ENCODE measurements at regions not wholly inside any gene's neighbourhood (a gene's known extent, or its start where the extent isn't known, plus 50 kb on each side); places are given as distances from the start of the nearest gene placed in this dataset.

DNA sequence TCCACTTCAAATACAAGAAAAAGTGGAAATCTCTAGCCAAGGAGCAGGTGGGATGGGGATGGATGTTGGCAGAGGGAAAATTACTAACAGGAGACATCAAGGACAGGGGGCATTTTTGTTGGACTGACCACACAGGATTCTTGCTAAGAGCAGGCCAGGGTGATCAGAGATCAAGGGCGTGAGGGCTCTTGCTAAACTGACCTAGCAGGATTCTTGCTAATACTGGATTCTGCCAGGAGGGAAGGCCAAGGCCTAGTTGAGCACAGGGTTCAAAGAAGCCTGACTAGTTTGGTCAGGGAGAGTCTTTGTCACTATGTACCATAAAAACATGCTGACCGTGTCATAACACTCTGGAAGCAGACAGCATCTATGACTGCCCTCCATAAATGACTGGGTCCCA is 442.7 kb downstream of the PID1 start:
- DNase-seq (ENCODE audit: extremely low spot score) = no peak
- intact Hi-C loops (cut with DNase I) = no loop called here
- TF ChIP-seq EP300 (IDR thresholded peaks at IDR 0.05) (no peak), POLR2AphosphoS5 (IDR thresholded peaks at IDR 0.05) (no peak), POLR2A (IDR thresholded peaks at IDR 0.05; ENCODE audit: low read depth) (no peak)
- TF ChIP-seq, protein P1, sequence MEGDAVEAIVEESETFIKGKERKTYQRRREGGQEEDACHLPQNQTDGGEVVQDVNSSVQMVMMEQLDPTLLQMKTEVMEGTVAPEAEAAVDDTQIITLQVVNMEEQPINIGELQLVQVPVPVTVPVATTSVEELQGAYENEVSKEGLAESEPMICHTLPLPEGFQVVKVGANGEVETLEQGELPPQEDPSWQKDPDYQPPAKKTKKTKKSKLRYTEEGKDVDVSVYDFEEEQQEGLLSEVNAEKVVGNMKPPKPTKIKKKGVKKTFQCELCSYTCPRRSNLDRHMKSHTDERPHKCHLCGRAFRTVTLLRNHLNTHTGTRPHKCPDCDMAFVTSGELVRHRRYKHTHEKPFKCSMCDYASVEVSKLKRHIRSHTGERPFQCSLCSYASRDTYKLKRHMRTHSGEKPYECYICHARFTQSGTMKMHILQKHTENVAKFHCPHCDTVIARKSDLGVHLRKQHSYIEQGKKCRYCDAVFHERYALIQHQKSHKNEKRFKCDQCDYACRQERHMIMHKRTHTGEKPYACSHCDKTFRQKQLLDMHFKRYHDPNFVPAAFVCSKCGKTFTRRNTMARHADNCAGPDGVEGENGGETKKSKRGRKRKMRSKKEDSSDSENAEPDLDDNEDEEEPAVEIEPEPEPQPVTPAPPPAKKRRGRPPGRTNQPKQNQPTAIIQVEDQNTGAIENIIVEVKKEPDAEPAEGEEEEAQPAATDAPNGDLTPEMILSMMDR (IDR thresholded peaks at IDR 0.05) = no peak
- Histone ChIP-seq H3K36me3 (no peaks in the 10 kb centered on the region), H3K4me3 (no peak overlapping the region), H3K9me3 (no peaks in the 10 kb centered on the region), H3K27me3 (no peaks in the 10 kb centered on the region), H3K4me1 (no peaks in the 10 kb centered on the region), H3K27ac (replicated peaks in 1 of 4) (no peak overlapping the region)
- 94% methylated on average over 2 of the region's 2 CpGs for WGBS

DNA sequence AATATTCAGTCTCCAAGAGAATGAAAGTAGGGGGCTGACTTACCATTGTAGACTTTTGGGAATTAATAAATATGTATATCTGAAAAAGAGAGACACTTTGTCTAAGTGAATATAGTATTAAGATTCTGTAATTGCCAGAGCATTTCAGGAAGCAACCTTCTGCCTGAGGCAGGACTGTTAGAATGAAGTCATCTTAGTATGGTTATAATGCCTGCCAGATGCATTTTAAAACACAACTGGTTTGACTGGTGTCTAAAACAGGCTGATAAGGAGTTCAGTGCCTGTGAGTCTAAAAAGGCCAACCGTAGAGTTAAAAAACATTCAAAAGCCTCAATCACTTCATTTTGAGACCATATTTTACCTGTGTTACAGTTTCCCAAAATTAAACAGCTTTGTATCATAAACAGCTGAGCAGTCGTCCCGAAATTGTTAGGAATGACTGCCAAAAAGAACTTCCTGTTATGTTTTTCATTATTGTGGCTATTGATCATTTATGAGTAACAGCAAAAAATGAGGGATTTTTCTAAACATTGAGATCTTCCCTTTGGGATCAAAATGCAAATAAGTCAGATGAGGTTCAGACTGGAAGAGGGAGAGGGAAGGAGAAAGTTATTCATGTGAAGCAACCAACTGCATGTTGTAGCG is 443.9 kb downstream of the PID1 start:
- TF ChIP-seq POLR2AphosphoS5 (IDR thresholded peaks at IDR 0.05) = no peak
- no peak for TF ChIP-seq EP300 (IDR thresholded peaks at IDR 0.05)
- no peak for TF ChIP-seq POLR2A (IDR thresholded peaks at IDR 0.05; ENCODE audit: low read depth)
- TF ChIP-seq, protein P1 (IDR thresholded peaks at IDR 0.05) = no peak
- WGBS = 50% methylated on average over 4 of the region's 4 CpGs
- Histone ChIP-seq H3K9me3 (no peaks in the 10 kb centered on the region), H3K27ac (replicated peaks in 1 of 4) (no peak overlapping the region), H3K4me1 (no peaks in the 10 kb centered on the region), H3K36me3 (no peaks in the 10 kb centered on the region), H3K27me3 (no peaks in the 10 kb centered on the region), H3K4me3 (no peak overlapping the region)
- DNase-seq (ENCODE audit: extremely low spot score) = no peak
- intact Hi-C loops (cut with DNase I) = no loop called here

DNA sequence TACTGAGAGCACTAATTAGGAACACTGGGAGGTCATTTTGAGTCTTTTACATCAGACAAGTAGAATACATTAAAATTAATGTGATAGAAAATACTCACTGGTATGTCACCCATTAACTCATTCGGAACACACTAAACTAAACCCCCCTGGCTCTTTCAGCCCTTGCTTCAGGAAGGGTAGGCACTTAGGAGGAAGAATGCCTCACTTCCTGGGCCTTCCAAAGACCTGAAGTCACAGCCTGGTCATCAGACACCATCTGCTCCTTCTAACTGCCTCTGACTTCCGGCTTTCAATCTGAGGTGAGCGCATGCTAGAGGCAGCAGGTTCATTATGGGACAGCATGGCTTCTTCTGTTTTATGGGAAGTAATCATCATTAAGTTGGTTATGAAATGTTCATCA is 451.4 kb downstream of the PID1 start:
- WGBS = 57% methylated on average over 3 of the region's 3 CpGs
- H3K9me3 ChIP-seq = no peaks in the 10 kb centered on the region
- H3K4me1 ChIP-seq = no peaks in the 10 kb centered on the region
- TF ChIP-seq EP300 (IDR thresholded peaks at IDR 0.05) (no peak), POLR2AphosphoS5 (IDR thresholded peaks at IDR 0.05) (no peak), POLR2A (IDR thresholded peaks at IDR 0.05; ENCODE audit: low read depth) (no peak)
- TF ChIP-seq, protein P1 (IDR thresholded peaks at IDR 0.05) = no peak
- H3K27ac ChIP-seq (replicated peaks in 1 of 4) = no peak overlapping the region
- H3K4me3 ChIP-seq = no peak overlapping the region
- intact Hi-C loops (cut with DNase I) = no loop called here
- H3K27me3 ChIP-seq = no peaks in the 10 kb centered on the region
- H3K36me3 ChIP-seq = no peaks in the 10 kb centered on the region
- DNase-seq (ENCODE audit: extremely low spot score) = no peak

DNA sequence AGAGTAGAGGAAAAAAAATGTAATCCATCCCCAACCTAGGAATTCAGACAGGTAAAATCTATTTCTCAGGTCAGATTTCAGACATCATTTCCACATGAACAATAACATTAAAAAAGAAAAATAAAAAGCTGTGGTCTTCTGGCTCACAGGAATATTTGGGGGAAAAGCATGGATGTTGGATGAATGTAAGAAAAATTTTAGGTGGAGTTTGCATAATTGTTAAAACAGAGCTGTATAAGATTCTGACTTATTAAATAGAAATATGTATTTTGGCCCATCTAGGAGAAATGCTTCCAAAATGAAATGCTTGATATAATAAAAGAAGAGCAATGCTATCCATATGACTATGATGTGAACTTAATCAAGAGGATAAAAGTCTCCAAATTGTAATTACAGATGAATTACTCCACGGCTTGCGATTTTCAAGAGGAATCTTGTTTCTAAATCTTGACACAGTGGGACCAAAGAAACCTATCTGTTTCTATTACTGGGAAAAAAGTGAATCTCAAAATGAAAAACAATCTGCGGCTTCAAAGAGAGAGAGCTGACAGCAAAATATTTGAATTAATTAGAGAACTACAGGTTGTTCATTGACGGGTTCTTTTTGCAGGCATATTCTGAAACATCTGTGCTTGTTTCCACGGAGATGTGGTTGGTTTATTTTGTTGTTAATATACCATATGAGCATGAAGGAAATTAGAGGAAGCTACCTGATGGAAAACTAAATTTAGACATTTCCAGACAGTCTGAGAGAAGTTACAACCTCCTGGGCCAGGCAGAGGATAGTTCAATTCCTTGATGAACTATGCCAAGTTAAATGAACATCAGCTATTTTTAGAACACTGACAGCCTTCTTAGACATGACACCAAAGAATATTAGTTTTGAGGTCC is 468.7 kb downstream of the PID1 start:
- no peak overlapping the region for H3K4me3 ChIP-seq
- DNase-seq (ENCODE audit: extremely low spot score) = no peak
- H3K9me3 ChIP-seq = no peaks in the 10 kb centered on the region
- H3K36me3 ChIP-seq = no peaks in the 10 kb centered on the region
- no peaks in the 10 kb centered on the region for H3K4me1 ChIP-seq
- WGBS = 79% methylated on average over 5 of the region's 5 CpGs
- no peaks in the 10 kb centered on the region for H3K27me3 ChIP-seq
- H3K27ac ChIP-seq (replicated peaks in 1 of 4) = no peak overlapping the region
- TF ChIP-seq, protein P1 (IDR thresholded peaks at IDR 0.05) = no peak
- no peak for TF ChIP-seq EP300 (IDR thresholded peaks at IDR 0.05)
- TF ChIP-seq POLR2A (IDR thresholded peaks at IDR 0.05; ENCODE audit: low read depth) = no peak
- no peak for TF ChIP-seq POLR2AphosphoS5 (IDR thresholded peaks at IDR 0.05)
- intact Hi-C loops (cut with DNase I) = no loop called here
